Central memory CD8-positive, alpha-beta T cell (primary cell): ENCODE measurements at regions not wholly inside any gene's neighbourhood (a gene's known extent, or its start where the extent isn't known, plus 50 kb on each side); places are given as distances from the start of the nearest gene placed in this dataset.
"Not testable (repeated sequence)": the region's sequence is repeated elsewhere in the genome, so short reads cannot be mapped to it uniquely, and the experiment has no call there.

Experiments used
- ATAC-seq: fragments of 150-1000 bp; cut with Tn5 transposase; replicated peaks from 2 replicates; pipeline ENCODE4 v1.10.0; 2022; ENCODE audit warnings: mild to moderate bottlenecking, moderate FRiP score, moderate number of reproducible peaks; ENCODE audit not compliant: poor library complexity, severe bottlenecking; ENCODE audit errors: extremely low read depth
- DNase-seq, 2 donors: peaks; one replicate each; pipeline ENCODE4 v3.0.0; 2021; ENCODE audit warnings: low spot score in 2 of 2
- H3K27ac Mint-ChIP-seq: one replicate; pipeline ENCODE4 v1.8.0; 2022; ENCODE audit warnings: low read depth, mild to moderate bottlenecking, moderate library complexity, mixed read lengths
- H3K27me3 Mint-ChIP-seq: one replicate; pipeline ENCODE4 v1.8.0; 2022; ENCODE audit warnings: mixed read lengths
- H3K36me3 Mint-ChIP-seq: one replicate; pipeline ENCODE4 v1.8.0; 2022; ENCODE audit warnings: mild to moderate bottlenecking, moderate library complexity, mixed read lengths; ENCODE audit not compliant: insufficient read depth
- H3K4me1 Mint-ChIP-seq: one replicate; pipeline ENCODE4 v1.8.0; 2022; ENCODE audit warnings: mixed read lengths
- H3K4me3 Mint-ChIP-seq: one replicate; pipeline ENCODE4 v1.8.0; 2022; ENCODE audit warnings: mild to moderate bottlenecking, moderate library complexity, mixed read lengths
- H3K9me3 Mint-ChIP-seq: one replicate; pipeline ENCODE4 v1.8.0; 2022; ENCODE audit warnings: mixed read lengths

GRCh38 chr4:20196476-20196875 is 55.2 kb upstream of the SLIT2 start:
- H3K4me1 Mint-ChIP-seq, result no peaks in the 10 kb centered on the region
- H3K9me3 Mint-ChIP-seq, result peaks cover 4% of the 10 kb centered on the region
- H3K4me3 Mint-ChIP-seq, result no peak overlapping the region
- no peak for DNase-seq
- H3K27me3 Mint-ChIP-seq, result no peaks in the 10 kb centered on the region
- H3K27ac Mint-ChIP-seq, result no peak overlapping the region
- ATAC-seq, result no peak
- H3K36me3 Mint-ChIP-seq, result no peaks in the 10 kb centered on the region

GRCh38 chr4:20195071-20195885 is 56.4 kb upstream of the SLIT2 start:
- ATAC-seq, result no peak
- no peak overlapping the region for H3K27ac Mint-ChIP-seq
- no peak for DNase-seq
- H3K4me3 Mint-ChIP-seq, result no peak overlapping the region
- peaks cover 5% of the 10 kb centered on the region for H3K9me3 Mint-ChIP-seq
- no peaks in the 10 kb centered on the region for H3K27me3 Mint-ChIP-seq
- H3K4me1 Mint-ChIP-seq, result no peaks in the 10 kb centered on the region
- no peaks in the 10 kb centered on the region for H3K36me3 Mint-ChIP-seq

GRCh38 chr4:20194123-20195013 is 57.3 kb upstream of the SLIT2 start:
- Mint-ChIP-seq H3K4me1 (no peaks in the 10 kb centered on the region), H3K27me3 (no peaks in the 10 kb centered on the region), H3K9me3 (peaks cover 12% of the 10 kb centered on the region), H3K4me3 (no peak overlapping the region), H3K27ac (no peak overlapping the region), H3K36me3 (no peaks in the 10 kb centered on the region)
- no peak for ATAC-seq
- no peak for DNase-seq

- Mint-ChIP-seq H3K27ac (no peak overlapping the region), H3K9me3 (peaks cover 14% of the 10 kb centered on the region), H3K36me3 (no peaks in the 10 kb centered on the region), H3K4me3 (no peak overlapping the region), H3K4me1 (no peaks in the 10 kb centered on the region), H3K27me3 (no peaks in the 10 kb centered on the region)
- ATAC-seq, result no peak
- no peak for DNase-seq
Measured at GRCh38 chr4:20193141-20193936, 58.4 kb upstream of the SLIT2 start.

- Mint-ChIP-seq H3K9me3 (peaks cover 18% of the 10 kb centered on the region), H3K36me3 (no peaks in the 10 kb centered on the region), H3K4me3 (no peak overlapping the region), H3K27ac (no peak overlapping the region), H3K27me3 (no peaks in the 10 kb centered on the region), H3K4me1 (no peaks in the 10 kb centered on the region)
- DNase-seq (no peak), ATAC-seq (no peak)
Measured at GRCh38 chr4:20192736-20193135, 59.0 kb upstream of the SLIT2 start.

- Mint-ChIP-seq H3K27ac (no peak overlapping the region), H3K4me3 (no peak overlapping the region), H3K4me1 (no peaks in the 10 kb centered on the region), H3K9me3 (peaks cover 33% of the 10 kb centered on the region), H3K36me3 (no peaks in the 10 kb centered on the region), H3K27me3 (no peaks in the 10 kb centered on the region)
- DNase-seq, result no peak
- ATAC-seq, result no peak
Measured at GRCh38 chr4:20185103-20185502, 66.6 kb upstream of the SLIT2 start.

GRCh38 chr4:20183131-20183530 is 68.6 kb upstream of the SLIT2 start:
- not testable (repeated sequence) for ATAC-seq, H3K27ac Mint-ChIP-seq, H3K4me3 Mint-ChIP-seq, H3K4me1 Mint-ChIP-seq, H3K27me3 Mint-ChIP-seq, DNase-seq, H3K36me3 Mint-ChIP-seq
- H3K9me3 Mint-ChIP-seq, result peaks cover 22% of the 10 kb centered on the region

GRCh38 chr4:20181926-20182325 is 69.8 kb upstream of the SLIT2 start:
- H3K27ac Mint-ChIP-seq, result no peak overlapping the region

GRCh38 chr4:20180509-20180908 is 71.2 kb upstream of the SLIT2 start:
- H3K4me3 Mint-ChIP-seq, result no peak overlapping the region
- H3K27ac Mint-ChIP-seq, result no peak overlapping the region
- peaks cover 20% of the 10 kb centered on the region for H3K9me3 Mint-ChIP-seq
- no peaks in the 10 kb centered on the region for H3K4me1 Mint-ChIP-seq
- DNase-seq (no peak), ATAC-seq (no peak)
- no peaks in the 10 kb centered on the region for H3K36me3 Mint-ChIP-seq
- H3K27me3 Mint-ChIP-seq, result no peaks in the 10 kb centered on the region

More at GRCh38 chr4:20181926-20182325, 69.8 kb upstream of the SLIT2 start:
- Mint-ChIP-seq H3K4me1 (no peaks in the 10 kb centered on the region), H3K9me3 (peaks cover 12% of the 10 kb centered on the region), H3K36me3 (no peaks in the 10 kb centered on the region), H3K4me3 (no peak overlapping the region), H3K27me3 (no peaks in the 10 kb centered on the region)
- no peak for ATAC-seq
- DNase-seq, result no peak

GRCh38 chr4:20178902-20179576 is 72.7 kb upstream of the SLIT2 start:
- Mint-ChIP-seq H3K4me1 (no peaks in the 10 kb centered on the region), H3K36me3 (peaks cover 2% of the 10 kb centered on the region), H3K9me3 (peaks cover 14% of the 10 kb centered on the region), H3K27me3 (no peaks in the 10 kb centered on the region), H3K4me3 (no peak overlapping the region), H3K27ac (no peak overlapping the region)
- DNase-seq (no peak), ATAC-seq (no peak)

GRCh38 chr4:20176881-20177280 is 74.8 kb upstream of the SLIT2 start:
- H3K4me1 Mint-ChIP-seq, result no peaks in the 10 kb centered on the region
- H3K9me3 Mint-ChIP-seq, result peaks cover 20% of the 10 kb centered on the region
- no peak overlapping the region for H3K27ac Mint-ChIP-seq
- no peak for ATAC-seq
- H3K4me3 Mint-ChIP-seq, result no peak overlapping the region
- H3K27me3 Mint-ChIP-seq, result no peaks in the 10 kb centered on the region
- DNase-seq, result no peak
- H3K36me3 Mint-ChIP-seq, result peaks cover 2% of the 10 kb centered on the region
